KMS-11 (cell line): ENCODE measurements at regions not wholly inside any gene's neighbourhood (a gene's known extent, or its start where the extent isn't known, plus 50 kb on each side); places are given as distances from the start of the nearest gene placed in this dataset.
A peak's percentile ranks its signal among the peaks of the same experiment; 100 is the strongest.

ENCODE experiments used
- H2AFZ ChIP-seq: fragments of 200-600 bp; sonication (generic); 2 replicates; pipeline ENCODE4 v1.6.1; 2016; ENCODE audit warnings: antibody characterized with exemption, mixed run types, low read depth
- H3K27ac ChIP-seq: fragments of 200-600 bp; sonication (generic); 2 replicates; pipeline ENCODE4 v1.6.1; 2016; ENCODE audit warnings: mild to moderate bottlenecking, mixed run types
- H3K27me3 ChIP-seq: fragments of 200-600 bp; sonication (generic); 2 replicates; pipeline ENCODE4 v1.6.1; 2017; ENCODE audit warnings: mild to moderate bottlenecking, low read depth, mixed run types, moderate library complexity; ENCODE audit not compliant: insufficient read depth
- H3K36me3 ChIP-seq: fragments of 200-600 bp; sonication (generic); 2 replicates; pipeline ENCODE4 v1.6.1; 2017; ENCODE audit warnings: mild to moderate bottlenecking, mixed run types; ENCODE audit not compliant: insufficient read depth
- H3K4me1 ChIP-seq: fragments of 200-600 bp; sonication (generic); 2 replicates; pipeline ENCODE4 v1.6.1; 2016; ENCODE audit warnings: mild to moderate bottlenecking, low read depth, mixed run types; ENCODE audit not compliant: poor library complexity, severe bottlenecking
- H3K4me2 ChIP-seq: fragments of 200-600 bp; sonication (generic); 2 replicates; pipeline ENCODE4 v1.7.0; 2016; ENCODE audit warnings: mild to moderate bottlenecking, mixed run types
- H3K4me3 ChIP-seq: fragments of 200-600 bp; sonication (generic); IDR thresholded peaks from 2 replicates; pipeline ENCODE4 v1.6.1; 2017; ENCODE audit warnings: low read depth, low read length, mixed read lengths; ENCODE audit not compliant: insufficient read depth
- H3K79me2 ChIP-seq: fragments of 200-600 bp; sonication (generic); 2 replicates; pipeline ENCODE4 v1.6.1; 2016; ENCODE audit warnings: low read depth, mixed run types; ENCODE audit not compliant: insufficient read depth
- H3K9ac ChIP-seq: fragments of 200-600 bp; sonication (generic); 2 replicates; pipeline ENCODE4 v1.6.1; 2016; ENCODE audit warnings: mild to moderate bottlenecking, mixed run types
- H4K20me1 ChIP-seq: fragments of 200-600 bp; sonication (generic); 2 replicates; pipeline ENCODE4 v1.6.1; 2016; ENCODE audit warnings: mild to moderate bottlenecking, mixed run types; ENCODE audit not compliant: insufficient read depth
- CTCF ChIP-seq: fragments of 200-600 bp; sonication (generic); conservative IDR thresholded peaks from 2 replicates; pipeline ENCODE4 v1.6.1; 2017; ENCODE audit warnings: low read depth, mild to moderate bottlenecking, antibody characterized with exemption, low read length, moderate library complexity, mixed read lengths

- H3K27me3 ChIP-seq, result no peaks in the 10 kb centered on the region
These were observed 111.7 kb downstream of the CXXC4 start for GRCh38 chr4:104382961-104383360.

GRCh38 chr4:104381729-104382128, 113.0 kb downstream of the CXXC4 start:
- H3K4me2 ChIP-seq, result no peak overlapping the region
- H3K27ac ChIP-seq, result no peak overlapping the region
- no peaks in the 10 kb centered on the region for H3K36me3 ChIP-seq
- H3K79me2 ChIP-seq, result no peaks in the 10 kb centered on the region
- H4K20me1 ChIP-seq, result no peaks in the 10 kb centered on the region
- no peak overlapping the region for H2AFZ ChIP-seq
- no peak overlapping the region for H3K4me3 ChIP-seq
- H3K27me3 ChIP-seq, result no peaks in the 10 kb centered on the region
- H3K4me1 ChIP-seq, result no peaks in the 10 kb centered on the region
- no peak for TF ChIP-seq CTCF
- H3K9ac ChIP-seq, result no peak overlapping the region

More at GRCh38 chr4:104382961-104383360, 111.7 kb downstream of the CXXC4 start:
- Histone ChIP-seq H3K27ac (no peak overlapping the region), H2AFZ (no peak overlapping the region), H4K20me1 (no peaks in the 10 kb centered on the region), H3K4me1 (no peaks in the 10 kb centered on the region), H3K4me2 (no peak overlapping the region), H3K4me3 (no peak overlapping the region), H3K36me3 (no peaks in the 10 kb centered on the region), H3K79me2 (no peaks in the 10 kb centered on the region), H3K9ac (no peak overlapping the region)
- TF ChIP-seq CTCF, result no peak

DNA sequence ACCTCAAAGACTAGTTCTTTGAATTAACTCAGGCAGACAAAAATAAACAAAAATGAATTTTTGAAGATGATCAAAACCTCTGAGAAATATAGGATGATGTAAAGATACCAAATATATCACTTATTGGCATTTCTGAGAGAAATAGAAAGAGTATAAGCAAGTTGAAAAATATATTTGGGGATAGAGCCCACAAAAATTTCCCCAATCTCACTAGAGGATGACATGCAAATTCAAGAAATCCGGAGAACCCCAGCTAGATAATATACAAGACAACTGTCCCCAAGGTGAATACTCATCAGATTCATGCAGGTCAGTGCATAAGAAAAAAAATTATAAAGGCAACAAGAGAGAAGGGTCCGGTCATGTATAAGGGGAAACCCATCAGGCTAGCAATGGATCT, 129.1 kb downstream of the CXXC4 start:
- no peak for TF ChIP-seq CTCF
- H4K20me1 ChIP-seq, result no peaks in the 10 kb centered on the region
- H3K27ac ChIP-seq, result no peak overlapping the region
- no peak overlapping the region for H2AFZ ChIP-seq
- H3K4me1 ChIP-seq, result peaks cover 10% of the 10 kb centered on the region
- no peaks in the 10 kb centered on the region for H3K36me3 ChIP-seq
- no peak overlapping the region for H3K9ac ChIP-seq
- peak overlapping the region; percentile 7; the same call in 1 of the 2 replicates for H3K4me2 ChIP-seq
- H3K27me3 ChIP-seq, result no peaks in the 10 kb centered on the region
- H3K4me3 ChIP-seq, result no peak overlapping the region
- no peaks in the 10 kb centered on the region for H3K79me2 ChIP-seq

- H3K4me2 ChIP-seq, result no peak overlapping the region
- H3K36me3 ChIP-seq, result no peaks in the 10 kb centered on the region
- no peaks in the 10 kb centered on the region for H4K20me1 ChIP-seq
- H3K4me1 ChIP-seq, result no peaks in the 10 kb centered on the region
- no peak overlapping the region for H2AFZ ChIP-seq
- H3K27ac ChIP-seq, result no peak overlapping the region
- no peaks in the 10 kb centered on the region for H3K27me3 ChIP-seq
- H3K4me3 ChIP-seq, result no peak overlapping the region
- no peaks in the 10 kb centered on the region for H3K79me2 ChIP-seq
- H3K9ac ChIP-seq, result no peak overlapping the region
- no peak for TF ChIP-seq CTCF
These were observed 141.2 kb downstream of the CXXC4 start for GRCh38 chr4:104353481-104353880.
